Lung (tissue), 11 donors: ENCODE measurements at regions not wholly inside any gene's neighbourhood (a gene's known extent, or its start where the extent isn't known, plus 50 kb on each side); places are given as distances from the start of the nearest gene placed in this dataset.

ENCODE experiments used
- ATAC-seq: fragments of 200-7000 bp; cut with Tn5 transposase; one replicate; pipeline ENCODE4 v1.9.1; 2020; ENCODE audit warnings: moderate number of reproducible peaks; ENCODE audit not compliant: insufficient read depth, low FRiP score
- DNase-seq, 3 donors: peaks; one replicate each; pipeline ENCODE4 v3.0.0-alpha.2; 2013 to 2017
- H3K27ac ChIP-seq, 2 donors: one replicate each; pipeline ENCODE4 v1.5.1; 2013; ENCODE audit warnings: mild to moderate bottlenecking in 2 of 2, moderate library complexity in 2 of 2, control low read depth in 1 of 2, inconsistent platforms in 1 of 2, low read depth in 1 of 2, low read length in 1 of 2
- H3K27me3 ChIP-seq, 3 donors: one replicate each; pipeline ENCODE4 v1.5.1; 2013; ENCODE audit warnings: low read length in 2 of 3; ENCODE audit not compliant: control insufficient read depth in 3 of 3, insufficient read depth in 3 of 3
- H3K36me3 ChIP-seq, 4 donors: one replicate each; pipeline ENCODE4 v1.5.1; 2013; ENCODE audit warnings: low read length in 4 of 4, mild to moderate bottlenecking in 1 of 4, moderate library complexity in 1 of 4; ENCODE audit not compliant: control insufficient read depth in 4 of 4, insufficient read depth in 4 of 4
- H3K4me1 ChIP-seq, 5 donors: one replicate each; pipeline ENCODE4 v1.5.1; 2013; ENCODE audit warnings: low read length in 5 of 5, mild to moderate bottlenecking in 2 of 5, moderate library complexity in 1 of 5; ENCODE audit not compliant: control insufficient read depth in 5 of 5, insufficient read depth in 5 of 5
- H3K4me3 ChIP-seq: one replicate; pipeline ENCODE4 v1.5.1; 2013; ENCODE audit warnings: mild to moderate bottlenecking, control low read depth, moderate library complexity
- H3K9ac ChIP-seq, 2 donors: one replicate each; pipeline ENCODE4 v1.5.1; 2013; ENCODE audit warnings: low read length in 2 of 2, control low read depth in 1 of 2; ENCODE audit not compliant: insufficient read depth in 1 of 2
- H3K9me3 ChIP-seq, 4 donors: one replicate each; pipeline ENCODE4 v1.5.1; 2013; ENCODE audit warnings: low read length in 3 of 4, mild to moderate bottlenecking in 1 of 4, moderate library complexity in 1 of 4; ENCODE audit not compliant: control insufficient read depth in 4 of 4, insufficient read depth in 3 of 4
- CTCF ChIP-seq: IDR thresholded peaks from 2 replicates; pipeline ENCODE4 v1.5.1; 2012; ENCODE audit warnings: mild to moderate bottlenecking; ENCODE audit errors: control extremely low read depth, extremely low read depth
- WGBS, 2 donors: extraction: QIAGEN DNeasy Blood & Tissue Kit; methylation state at CpG; one replicate each; pipeline ENCODE4 v1.1.7; 2013; 5-methylcytosine and 5-hydroxymethylcytosine counted together
- donor health status: control.
- donor health status: control.
- donor health status: Bipolar disorder and iron deficiency.
- donor health status: healthy.
- donor health status: DM: yes; HTN: yes; CAD: no.

GRCh38 chr6:74115674-74116073 lies 419.7 kb downstream of the CD109 start:
- Histone ChIP-seq H3K4me3 (no peak overlapping the region), H3K36me3 (no peaks in the 10 kb centered on the region), H3K4me1 (no peaks in the 10 kb centered on the region), H3K27ac (no peak overlapping the region), H3K27me3 (no peaks in the 10 kb centered on the region), H3K9ac (no peak overlapping the region), H3K9me3 (peaks cover 0 to 3% (median 0%) of the 10 kb centered on the region in 4 donors)
- TF ChIP-seq CTCF = no peak
- DNase-seq (peak in 1 of 3 donors; percentile 31), ATAC-seq (no peak)
- 52 to 71% methylated on average over 3 of the region's 3 CpGs for WGBS, 2 donors

- Histone ChIP-seq H3K36me3 (no peaks in the 10 kb centered on the region), H3K4me3 (no peak overlapping the region), H3K27ac (no peak overlapping the region), H3K9me3 (peaks cover 0 to 3% (median 0%) of the 10 kb centered on the region in 4 donors), H3K9ac (no peak overlapping the region), H3K27me3 (no peaks in the 10 kb centered on the region), H3K4me1 (no peaks in the 10 kb centered on the region)
- no peak for TF ChIP-seq CTCF
- 67 to 69% methylated on average over 2 of the region's 2 CpGs for WGBS, 2 donors
- DNase-seq (no peak), ATAC-seq (no peak)
Observed at GRCh38 chr6:74114428-74114827, 418.4 kb downstream of the CD109 start.

GRCh38 chr6:74113901-74114300 lies 417.9 kb downstream of the CD109 start:
- DNase-seq (no peak), ATAC-seq (no peak)
- Histone ChIP-seq H3K27ac (no peak overlapping the region), H3K27me3 (no peaks in the 10 kb centered on the region), H3K9me3 (peaks cover 0 to 3% (median 0%) of the 10 kb centered on the region in 4 donors), H3K4me3 (no peak overlapping the region), H3K36me3 (no peaks in the 10 kb centered on the region), H3K4me1 (no peaks in the 10 kb centered on the region), H3K9ac (no peak overlapping the region)
- no peak for TF ChIP-seq CTCF
- 69 to 85% methylated on average over 2 of the region's 2 CpGs for WGBS, 2 donors

GRCh38 chr6:74103417-74103816 lies 407.4 kb downstream of the CD109 start:
- no peak for TF ChIP-seq CTCF
- H3K27ac ChIP-seq = no peak overlapping the region
- no peaks in the 10 kb centered on the region for H3K4me1 ChIP-seq
- H3K9me3 ChIP-seq = no peaks in the 10 kb centered on the region
- H3K4me3 ChIP-seq = no peak overlapping the region
- no peak overlapping the region for H3K9ac ChIP-seq
- no peaks in the 10 kb centered on the region for H3K36me3 ChIP-seq
- DNase-seq (no peak), ATAC-seq (no peak)
- no peaks in the 10 kb centered on the region for H3K27me3 ChIP-seq
